HT-29 (cell line): ENCODE measurements at regions not wholly inside any gene's neighbourhood (a gene's known extent, or its start where the extent isn't known, plus 50 kb on each side); places are given as distances from the start of the nearest gene placed in this dataset.
A peak's percentile ranks its signal among the peaks of the same experiment; 100 is the strongest.

Source experiments
- DNase-seq: peaks from one replicate; pipeline ENCODE4 v3.0.0-alpha.2; 2015; ENCODE audit warnings: low spot score

GRCh38 chr18:57916684-57917083, 113.6 kb upstream of the ATP8B1 start:
- DNase-seq = no peak

- peak; percentile 70 for DNase-seq
Measured at GRCh38 chr18:57915865-57916582, 112.9 kb upstream of the ATP8B1 start.

- no peak for DNase-seq
Measured at GRCh38 chr18:57915248-57915647, 112.1 kb upstream of the ATP8B1 start.

GRCh38 chr18:57913686-57914085, 110.6 kb upstream of the ATP8B1 start:
- no peak for DNase-seq

- peak; percentile 21 for DNase-seq
Measured at GRCh38 chr18:57910817-57911216, 107.7 kb upstream of the ATP8B1 start.

GRCh38 chr18:57910134-57910533, 107.0 kb upstream of the ATP8B1 start:
- no peak for DNase-seq

GRCh38 chr18:57909620-57910019, 106.5 kb upstream of the ATP8B1 start:
- DNase-seq = peak; percentile 58

GRCh38 chr18:57908092-57908491, 105.0 kb upstream of the ATP8B1 start:
- DNase-seq = no peak

- DNase-seq = no peak
Measured at GRCh38 chr18:57907550-57907949, 104.4 kb upstream of the ATP8B1 start.

GRCh38 chr18:57906852-57907251, 103.7 kb upstream of the ATP8B1 start:
- DNase-seq = peak; percentile 22

- DNase-seq = no peak
Measured at GRCh38 chr18:57904535-57904934, 101.4 kb upstream of the ATP8B1 start.

- DNase-seq = no peak
Measured at GRCh38 chr18:57902721-57903120, 99.6 kb upstream of the ATP8B1 start.

GRCh38 chr18:57901825-57902589, 98.9 kb upstream of the ATP8B1 start:
- peak; percentile 75 for DNase-seq

GRCh38 chr18:57900906-57901435, 97.9 kb upstream of the ATP8B1 start:
- DNase-seq = no peak

GRCh38 chr18:57898506-57899124, 95.5 kb upstream of the ATP8B1 start:
- DNase-seq = no peak

GRCh38 chr18:57895182-57895581, 92.1 kb upstream of the ATP8B1 start:
- no peak for DNase-seq

GRCh38 chr18:57891707-57892391, 88.7 kb upstream of the ATP8B1 start:
- no peak for DNase-seq

- no peak for DNase-seq
Measured at GRCh38 chr18:57890266-57890665, 87.2 kb upstream of the ATP8B1 start.

- no peak for DNase-seq
Measured at GRCh38 chr18:57889841-57890240, 86.7 kb upstream of the ATP8B1 start.

- no peak for DNase-seq
Measured at GRCh38 chr18:57887543-57888383, 84.6 kb upstream of the ATP8B1 start.

- DNase-seq = no peak
Measured at GRCh38 chr18:57885931-57886330, 82.8 kb upstream of the ATP8B1 start.
